ENCODE measurements at regions not wholly inside any gene's neighbourhood (a gene's known extent, or its start where the extent isn't known, plus 50 kb on each side); places are given as distances from the start of the nearest gene placed in this dataset.

GRCh38 chr1:103424650-103425049, 100.8 kb upstream of the RNPC3 start:
- Histone ChIP-seq H3K4me3 (no peak overlapping the region), H3K27me3 (replicated peaks; ENCODE audit: insufficient read depth) (no peaks in the 10 kb centered on the region), H3K27ac (no peak overlapping the region), H3K4me1 (ENCODE audit: control insufficient read depth in 1 of 2, low read depth in 2 of 2) (no peaks in the 10 kb centered on the region), H3K9me3 (no peaks in the 10 kb centered on the region), H3K36me3 (no peaks in the 10 kb centered on the region)
- DNase-seq (ENCODE audit: low spot score) (no peak), ATAC-seq (ENCODE audit: insufficient number of reproducible peaks, low FRiP score, low read depth) (no peak)
- TF ChIP-seq CTCF (IDR thresholded peaks at IDR 0.05), result no peak

DNA sequence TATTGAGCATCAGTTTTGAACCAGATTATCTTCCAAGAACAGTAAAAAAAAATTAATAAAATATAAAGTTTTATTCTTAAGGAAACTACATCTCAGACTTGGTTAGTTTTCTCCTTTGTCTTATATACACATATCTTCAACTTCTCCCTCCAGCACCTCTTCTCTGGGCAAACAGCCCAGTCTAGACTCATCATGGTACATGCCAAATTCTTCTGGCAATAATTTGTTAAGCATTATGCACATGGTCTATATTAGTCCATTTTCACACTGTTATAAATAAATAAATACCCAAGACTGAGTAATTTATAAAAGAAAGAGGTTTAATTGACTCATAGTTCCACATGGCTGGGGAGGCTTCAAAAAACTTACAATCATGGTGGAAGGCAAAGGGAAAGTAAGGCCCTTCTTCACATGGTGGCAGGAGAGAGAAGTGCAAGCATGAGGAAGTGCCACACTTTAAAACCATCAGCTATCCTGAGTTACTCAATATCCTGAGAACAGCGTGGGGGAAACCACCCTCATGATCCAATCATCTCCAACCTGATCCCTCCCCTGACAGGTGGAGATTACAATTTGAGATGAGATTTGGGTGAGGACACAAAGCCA, 108.7 kb upstream of the RNPC3 start:
- H3K36me3 ChIP-seq, result no peaks in the 10 kb centered on the region
- H3K27me3 ChIP-seq (replicated peaks; ENCODE audit: insufficient read depth), result no peaks in the 10 kb centered on the region
- ATAC-seq (ENCODE audit: insufficient number of reproducible peaks, low FRiP score, low read depth) (no peak), DNase-seq (ENCODE audit: low spot score) (no peak)
- H3K4me3 ChIP-seq, result no peak overlapping the region
- H3K9me3 ChIP-seq, result no peaks in the 10 kb centered on the region
- H3K27ac ChIP-seq, result no peak overlapping the region
- TF ChIP-seq CTCF (IDR thresholded peaks at IDR 0.05), result no peak
- no peaks in the 10 kb centered on the region for H3K4me1 ChIP-seq (ENCODE audit: control insufficient read depth in 1 of 2, low read depth in 2 of 2)

DNA sequence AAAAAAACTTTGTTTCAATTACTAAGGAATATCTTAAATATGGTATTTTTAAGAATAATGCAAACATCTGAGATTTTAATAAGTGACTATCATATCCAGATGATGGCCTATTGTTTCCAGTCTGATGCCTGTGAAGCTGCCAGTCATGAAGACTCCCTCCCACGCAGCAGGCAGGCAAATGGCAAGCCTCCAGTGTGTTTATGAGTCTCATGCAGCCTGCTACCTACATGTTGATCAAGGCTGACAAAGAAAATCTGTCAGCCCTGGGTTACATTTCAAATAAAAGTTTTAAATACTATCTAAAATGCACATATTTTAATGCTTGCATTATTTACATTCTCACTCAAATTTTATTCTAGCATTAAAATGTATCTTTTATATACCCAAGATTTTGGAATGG, 137.6 kb upstream of the RNPC3 start:
- Histone ChIP-seq H3K9me3 (no peaks in the 10 kb centered on the region), H3K27ac (no peak overlapping the region), H3K27me3 (replicated peaks; ENCODE audit: insufficient read depth) (no peaks in the 10 kb centered on the region), H3K36me3 (no peaks in the 10 kb centered on the region), H3K4me3 (no peak overlapping the region), H3K4me1 (ENCODE audit: control insufficient read depth in 1 of 2, low read depth in 2 of 2) (no peaks in the 10 kb centered on the region)
- TF ChIP-seq CTCF (IDR thresholded peaks at IDR 0.05), result no peak
- no peak for ATAC-seq (ENCODE audit: insufficient number of reproducible peaks, low FRiP score, low read depth)
- no peak for DNase-seq (ENCODE audit: low spot score)

DNA sequence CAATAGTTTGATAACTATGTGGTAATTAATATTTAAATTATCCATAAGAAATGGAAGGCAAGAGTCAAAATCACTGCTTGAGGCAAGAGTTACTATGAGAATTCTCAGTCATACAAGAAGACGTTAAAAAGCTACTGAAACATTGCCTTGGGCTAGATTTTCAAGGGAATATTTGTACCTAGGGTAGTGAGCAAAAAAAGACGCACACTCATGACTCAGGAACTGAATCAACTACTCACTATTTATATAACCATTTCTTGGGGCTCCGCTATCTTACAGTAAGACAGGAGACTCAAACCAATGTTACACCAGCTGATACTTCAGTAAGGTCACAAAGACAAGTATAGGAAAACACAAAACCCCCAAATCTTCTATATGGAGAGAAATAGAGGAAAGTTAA, 151.5 kb upstream of the RNPC3 start:
- Histone ChIP-seq H3K27ac (no peak overlapping the region), H3K36me3 (no peaks in the 10 kb centered on the region), H3K4me1 (ENCODE audit: control insufficient read depth in 1 of 2, low read depth in 2 of 2) (no peaks in the 10 kb centered on the region), H3K27me3 (replicated peaks; ENCODE audit: insufficient read depth) (no peaks in the 10 kb centered on the region), H3K4me3 (no peak overlapping the region), H3K9me3 (no peaks in the 10 kb centered on the region)
- ATAC-seq (ENCODE audit: insufficient number of reproducible peaks, low FRiP score, low read depth) (no peak), DNase-seq (ENCODE audit: low spot score) (no peak)
- TF ChIP-seq CTCF (IDR thresholded peaks at IDR 0.05), result no peak

DNA sequence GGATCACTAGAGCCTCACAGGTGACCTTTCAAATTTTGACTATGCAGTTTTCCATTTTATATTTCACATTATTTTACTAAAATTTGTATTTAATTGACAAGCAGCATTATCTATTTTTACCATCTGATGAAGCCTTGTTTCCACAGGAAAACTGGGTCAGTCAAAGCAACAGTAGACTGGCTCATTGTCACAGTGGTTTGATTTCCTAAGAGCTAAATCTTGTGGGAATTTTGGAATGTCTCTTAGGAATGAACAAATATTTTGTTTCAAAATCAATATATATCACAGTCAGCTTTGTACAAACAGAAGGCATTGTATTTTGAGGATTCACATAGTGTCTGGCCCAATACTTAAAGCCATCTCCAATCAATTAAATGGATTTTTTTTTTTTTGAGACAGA, 152.6 kb upstream of the RNPC3 start:
- no peak for DNase-seq (ENCODE audit: low spot score)
- no peaks in the 10 kb centered on the region for H3K4me1 ChIP-seq (ENCODE audit: control insufficient read depth in 1 of 2, low read depth in 2 of 2)
- TF ChIP-seq CTCF (IDR thresholded peaks at IDR 0.05), result no peak
- H3K27me3 ChIP-seq (replicated peaks; ENCODE audit: insufficient read depth), result no peaks in the 10 kb centered on the region
- H3K27ac ChIP-seq, result no peak overlapping the region
- H3K4me3 ChIP-seq, result no peak overlapping the region
- H3K9me3 ChIP-seq, result no peaks in the 10 kb centered on the region
- no peaks in the 10 kb centered on the region for H3K36me3 ChIP-seq
- no peak for ATAC-seq (ENCODE audit: insufficient number of reproducible peaks, low FRiP score, low read depth)

Data from thoracic aorta (tissue), 2 donors.